ENCODE measurements at regions not wholly inside any gene's neighbourhood (a gene's known extent, or its start where the extent isn't known, plus 50 kb on each side); places are given as distances from the start of the nearest gene placed in this dataset.
A peak's percentile ranks its signal among the peaks of the same experiment; 100 is the strongest.

GRCh38 chr5:93886098-93886806, 144.9 kb upstream of the POU5F2 start:
- TF ChIP-seq CTCF (conservative IDR thresholded peaks at IDR 0.05; ENCODE audit: control insufficient read depth, insufficient read depth, low read depth, low read length): no peak
- H3K4me3 ChIP-seq (ENCODE audit: control insufficient read depth, low read depth, low read length): no peak overlapping the region
- DNase-seq (ENCODE audit: low read depth): peak; percentile 21

GRCh38 chr5:93884254-93884653, 142.9 kb upstream of the POU5F2 start:
- DNase-seq (ENCODE audit: low read depth): no peak
- no peak for TF ChIP-seq CTCF (conservative IDR thresholded peaks at IDR 0.05; ENCODE audit: control insufficient read depth, insufficient read depth, low read depth, low read length)
- no peak overlapping the region for H3K4me3 ChIP-seq (ENCODE audit: control insufficient read depth, low read depth, low read length)

- no peak overlapping the region for H3K4me3 ChIP-seq (ENCODE audit: control insufficient read depth, low read depth, low read length)
- DNase-seq (ENCODE audit: low read depth): no peak
- no peak for TF ChIP-seq CTCF (conservative IDR thresholded peaks at IDR 0.05; ENCODE audit: control insufficient read depth, insufficient read depth, low read depth, low read length)
These were observed 142.1 kb upstream of the POU5F2 start for GRCh38 chr5:93883459-93883858.

GRCh38 chr5:93875693-93876092, 134.3 kb upstream of the POU5F2 start:
- no peak for DNase-seq (ENCODE audit: low read depth)
- peak; percentile 34 for TF ChIP-seq CTCF (conservative IDR thresholded peaks at IDR 0.05; ENCODE audit: control insufficient read depth, insufficient read depth, low read depth, low read length)

GRCh38 chr5:93874491-93874890, 133.1 kb upstream of the POU5F2 start:
- no peak for DNase-seq (ENCODE audit: low read depth)
- no peak for TF ChIP-seq CTCF (conservative IDR thresholded peaks at IDR 0.05; ENCODE audit: control insufficient read depth, insufficient read depth, low read depth, low read length)
- H3K4me3 ChIP-seq (ENCODE audit: control insufficient read depth, low read depth, low read length): no peak overlapping the region

More at GRCh38 chr5:93875693-93876092, 134.3 kb upstream of the POU5F2 start:
- no peak overlapping the region for H3K4me3 ChIP-seq (ENCODE audit: control insufficient read depth, low read depth, low read length)

- no peak overlapping the region for H3K4me3 ChIP-seq (ENCODE audit: control insufficient read depth, low read depth, low read length)
- TF ChIP-seq CTCF (conservative IDR thresholded peaks at IDR 0.05; ENCODE audit: control insufficient read depth, insufficient read depth, low read depth, low read length): no peak
- DNase-seq (ENCODE audit: low read depth): peak; percentile 49
These were observed 132.7 kb upstream of the POU5F2 start for GRCh38 chr5:93874080-93874479.

Data from fibroblast of mammary gland (primary cell).